ENCODE measurements at regions not wholly inside any gene's neighbourhood (a gene's known extent, or its start where the extent isn't known, plus 50 kb on each side); places are given as distances from the start of the nearest gene placed in this dataset.

DNA sequence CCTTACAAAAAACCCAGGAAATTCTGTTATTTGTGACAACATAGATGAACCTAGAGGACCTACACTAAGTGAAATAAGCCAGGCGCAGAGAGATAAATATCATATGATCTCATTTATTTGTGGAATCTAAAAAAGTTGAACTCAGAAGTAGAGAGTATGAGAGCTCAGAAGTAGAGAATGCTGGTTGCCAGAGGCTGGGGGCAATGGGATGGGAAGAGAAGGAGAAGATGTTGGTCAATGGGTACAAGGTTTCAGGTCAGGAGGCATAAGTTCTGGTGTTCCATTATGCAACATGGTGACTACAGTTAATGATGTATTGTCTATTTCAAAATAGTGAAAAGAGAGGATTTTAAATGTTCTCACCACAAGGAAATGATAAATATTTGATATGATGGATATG lies 259.1 kb upstream of the POU3F1 start:
- no peak for FAIRE-seq
- DNase-seq (ENCODE audit: insufficient read length, low spot score) = no peak
- TF ChIP-seq, protein P1, sequence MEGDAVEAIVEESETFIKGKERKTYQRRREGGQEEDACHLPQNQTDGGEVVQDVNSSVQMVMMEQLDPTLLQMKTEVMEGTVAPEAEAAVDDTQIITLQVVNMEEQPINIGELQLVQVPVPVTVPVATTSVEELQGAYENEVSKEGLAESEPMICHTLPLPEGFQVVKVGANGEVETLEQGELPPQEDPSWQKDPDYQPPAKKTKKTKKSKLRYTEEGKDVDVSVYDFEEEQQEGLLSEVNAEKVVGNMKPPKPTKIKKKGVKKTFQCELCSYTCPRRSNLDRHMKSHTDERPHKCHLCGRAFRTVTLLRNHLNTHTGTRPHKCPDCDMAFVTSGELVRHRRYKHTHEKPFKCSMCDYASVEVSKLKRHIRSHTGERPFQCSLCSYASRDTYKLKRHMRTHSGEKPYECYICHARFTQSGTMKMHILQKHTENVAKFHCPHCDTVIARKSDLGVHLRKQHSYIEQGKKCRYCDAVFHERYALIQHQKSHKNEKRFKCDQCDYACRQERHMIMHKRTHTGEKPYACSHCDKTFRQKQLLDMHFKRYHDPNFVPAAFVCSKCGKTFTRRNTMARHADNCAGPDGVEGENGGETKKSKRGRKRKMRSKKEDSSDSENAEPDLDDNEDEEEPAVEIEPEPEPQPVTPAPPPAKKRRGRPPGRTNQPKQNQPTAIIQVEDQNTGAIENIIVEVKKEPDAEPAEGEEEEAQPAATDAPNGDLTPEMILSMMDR (IDR thresholded peaks at IDR 0.05; ENCODE audit: insufficient read depth, missing control alignments) = no peak

DNA sequence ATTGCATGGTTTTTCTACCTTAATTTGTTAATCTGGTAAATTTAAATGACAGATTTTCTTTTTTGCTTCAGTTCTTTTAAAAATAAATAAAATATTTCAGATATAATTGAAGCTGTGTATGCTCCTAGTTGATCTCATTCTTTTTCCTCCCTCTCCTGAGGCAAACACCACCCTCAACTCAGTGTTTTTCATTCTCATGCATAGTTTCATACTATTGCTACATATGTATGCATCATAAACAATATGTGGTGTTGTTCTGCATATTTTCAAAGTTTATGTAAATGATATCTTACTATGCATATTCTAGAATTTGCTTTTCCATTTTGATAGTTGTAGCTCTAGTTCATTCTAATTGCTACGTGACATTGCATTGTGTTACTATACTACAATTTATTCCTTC lies 257.2 kb upstream of the POU3F1 start:
- TF ChIP-seq, protein P1 (IDR thresholded peaks at IDR 0.05; ENCODE audit: insufficient read depth, missing control alignments) = no peak
- no peak for FAIRE-seq
- DNase-seq (ENCODE audit: insufficient read length, low spot score) = no peak

DNA sequence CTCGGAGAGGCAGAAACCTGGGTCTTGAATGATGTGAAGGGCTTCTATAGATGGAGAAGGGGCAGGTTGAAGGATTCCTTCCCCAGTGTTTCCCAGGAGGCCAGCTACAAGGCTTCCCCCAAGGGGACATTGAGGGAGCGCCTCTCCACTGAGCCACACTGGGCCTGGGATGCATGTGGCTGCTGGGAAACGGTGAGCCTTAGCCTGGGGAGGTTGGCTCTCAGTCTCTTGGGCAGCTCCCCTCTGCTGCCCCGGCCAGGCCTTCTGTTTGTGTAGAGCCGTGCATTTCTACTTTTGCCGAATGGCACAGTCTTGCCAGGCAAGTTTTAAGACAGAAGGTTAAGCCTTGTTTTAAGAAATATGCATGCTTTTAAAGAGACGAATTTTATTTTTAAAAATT lies 254.4 kb upstream of the POU3F1 start:
- FAIRE-seq = no peak
- TF ChIP-seq, protein P1 (IDR thresholded peaks at IDR 0.05; ENCODE audit: insufficient read depth, missing control alignments) = no peak

DNA sequence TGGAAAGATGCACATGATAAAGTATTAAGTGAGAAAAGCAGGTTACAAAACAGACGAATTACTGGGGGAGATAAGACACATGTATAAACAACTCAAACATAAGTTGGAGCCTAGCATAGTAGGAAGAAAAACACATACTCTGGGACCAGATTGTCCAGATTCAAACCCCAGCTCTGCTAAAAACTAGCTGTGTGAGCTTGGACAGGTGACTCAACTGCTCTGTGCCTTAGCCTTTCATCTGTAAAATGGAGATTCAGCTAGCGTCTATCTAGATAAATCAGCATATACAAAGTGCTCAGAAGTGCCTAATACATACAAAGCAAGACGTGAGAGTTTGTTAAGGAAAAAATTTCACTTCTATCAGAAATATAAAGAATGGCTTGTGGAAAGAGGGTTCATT lies 254.0 kb upstream of the POU3F1 start:
- DNase-seq (ENCODE audit: insufficient read length, low spot score) (no peak), FAIRE-seq (no peak)
- TF ChIP-seq, protein P1 (IDR thresholded peaks at IDR 0.05; ENCODE audit: insufficient read depth, missing control alignments) = no peak

More for the DNA sequence above, 254.4 kb upstream of the POU3F1 start:
- no peak for DNase-seq (ENCODE audit: insufficient read length, low spot score)

DNA sequence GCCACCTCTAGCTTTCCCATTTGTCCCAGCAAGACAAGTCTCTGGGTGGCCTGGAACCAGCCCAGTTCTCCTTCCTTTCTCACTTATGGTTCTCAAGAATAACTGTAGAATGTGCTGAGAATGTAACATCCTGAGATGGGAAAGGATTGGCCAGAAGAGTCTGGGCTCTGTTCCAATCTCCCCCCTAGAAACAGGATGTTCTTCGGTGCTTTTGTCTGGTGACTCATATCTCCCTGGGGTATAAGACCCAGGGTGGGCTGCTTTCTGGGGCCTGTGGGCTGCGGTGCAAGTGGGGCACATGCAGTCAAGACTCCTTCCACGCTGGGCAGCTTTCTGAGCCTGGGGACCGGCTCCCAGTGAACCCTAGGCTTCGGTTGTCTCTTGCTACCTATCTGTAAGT lies 251.2 kb upstream of the POU3F1 start:
- DNase-seq (ENCODE audit: insufficient read length, low spot score) = no peak
- TF ChIP-seq, protein P1 (IDR thresholded peaks at IDR 0.05; ENCODE audit: insufficient read depth, missing control alignments) = no peak

DNA sequence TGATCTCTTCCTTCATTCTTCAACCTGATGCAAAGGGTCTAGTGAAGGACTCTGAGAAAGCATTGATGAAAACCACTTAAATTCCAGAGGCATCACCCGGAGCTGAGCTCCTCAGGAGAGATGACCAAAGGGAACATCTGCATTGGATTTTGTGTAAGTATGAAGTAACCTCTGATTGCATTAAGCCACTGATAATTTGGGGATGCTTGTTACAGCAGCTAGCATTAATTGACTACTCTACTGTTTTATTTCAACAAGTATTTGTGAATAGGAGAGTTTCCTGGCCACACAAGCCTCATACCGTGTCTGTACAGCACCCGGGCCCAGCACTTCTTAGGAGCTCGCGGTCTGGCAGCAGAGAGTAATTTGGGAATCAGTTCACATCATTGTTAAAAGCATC lies 250.7 kb upstream of the POU3F1 start:
- TF ChIP-seq, protein P1 (IDR thresholded peaks at IDR 0.05; ENCODE audit: insufficient read depth, missing control alignments) = no peak
- FAIRE-seq (no peak), DNase-seq (ENCODE audit: insufficient read length, low spot score) (no peak)

More for the DNA sequence above, 251.2 kb upstream of the POU3F1 start:
- no peak for FAIRE-seq

DNA sequence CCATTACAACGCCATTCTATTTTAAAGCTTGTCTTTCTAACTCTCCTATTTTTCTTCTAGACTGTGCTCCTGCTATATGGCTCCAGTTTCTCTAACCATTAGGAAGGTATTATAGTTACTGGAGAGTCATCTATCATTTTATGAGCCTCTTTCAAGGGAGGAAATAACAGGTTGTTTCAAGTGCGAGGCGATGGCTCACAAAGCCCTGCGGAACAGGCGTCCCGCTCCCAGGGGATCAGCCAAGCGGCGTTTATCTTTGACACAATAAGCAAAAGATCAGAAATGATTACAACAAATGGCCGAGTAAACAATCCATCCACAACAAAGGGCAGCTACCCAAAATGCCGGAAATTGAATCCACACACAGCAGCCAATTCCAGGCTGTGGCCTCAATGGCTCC lies 249.5 kb upstream of the POU3F1 start:
- DNase-seq (ENCODE audit: insufficient read length, low spot score) (no peak), FAIRE-seq (no peak)
- TF ChIP-seq, protein P1 (IDR thresholded peaks at IDR 0.05; ENCODE audit: insufficient read depth, missing control alignments) = no peak

Measured in D721Med (cell line).